GM23338 (cell line): ENCODE measurements at regions not wholly inside any gene's neighbourhood (a gene's known extent, or its start where the extent isn't known, plus 50 kb on each side); places are given as distances from the start of the nearest gene placed in this dataset.

Source experiments
- CREB1 ChIP-seq: fragments of 250-450 bp; sonication (Bioruptor Pico); IDR thresholded peaks from 2 replicates; pipeline ENCODE4 v1.5.0; 2020; ENCODE audit warnings: low read depth, mild to moderate bottlenecking, moderate library complexity
- CTCF ChIP-seq, 2 experiments: fragments of 200-600 bp in 1 of 2; sonication (generic) in 1 of 2; conservative IDR thresholded peaks; 2 replicates each; pipeline versions ENCODE4 v1.5.1 to v1.6.1; 2016 to 2017; ENCODE audit warnings: antibody characterized with exemption in 2 of 2, low read depth in 2 of 2, mild to moderate bottlenecking in 2 of 2, moderate library complexity in 1 of 2
- ETS1 ChIP-seq: IDR thresholded peaks from 2 replicates; pipeline ENCODE4 v1.6.1; 2016; ENCODE audit warnings: antibody characterized with exemption
- EZH2 ChIP-seq: fragments of 200-600 bp; sonication (generic); IDR thresholded peaks from one replicate; pipeline ENCODE4 v1.8.0; 2017; ENCODE audit warnings: antibody characterized with exemption, mild to moderate bottlenecking, low read depth; ENCODE audit not compliant: unreplicated experiment
- EZH2phosphoT487 ChIP-seq: fragments of 200-600 bp; sonication (generic); IDR thresholded peaks from one replicate; pipeline ENCODE4 v1.8.1; 2018; ENCODE audit warnings: antibody characterized with exemption; ENCODE audit not compliant: unreplicated experiment
- JUNB ChIP-seq: IDR thresholded peaks from one replicate; pipeline ENCODE4 v1.6.1; 2016; ENCODE audit warnings: antibody characterized with exemption; ENCODE audit not compliant: unreplicated experiment
- STAT1 ChIP-seq: IDR thresholded peaks from one replicate; pipeline ENCODE4 v1.6.1; 2016; ENCODE audit warnings: antibody characterized with exemption; ENCODE audit not compliant: unreplicated experiment
- ZNF114 ChIP-seq: fragments of 250-450 bp; sonication (Bioruptor Pico); IDR thresholded peaks from 2 replicates; pipeline ENCODE4 v1.5.0; 2020; ENCODE audit warnings: mild to moderate bottlenecking, moderate library complexity
- ZNF331 ChIP-seq: fragments of 250-450 bp; sonication (Bioruptor Pico); IDR thresholded peaks from 2 replicates; pipeline ENCODE4 v1.5.0; 2020; ENCODE audit warnings: low read depth, mild to moderate bottlenecking, moderate library complexity
- ZNF462 ChIP-seq: fragments of 250-450 bp; sonication (Bioruptor Pico); IDR thresholded peaks from 2 replicates; pipeline ENCODE4 v1.5.0; 2020; ENCODE audit warnings: mild to moderate bottlenecking, moderate library complexity

GRCh38 chr1:60619581-60619980 is 462.8 kb upstream of the NFIA start (continued):
- TF ChIP-seq ZNF462 (CRISPR knock-in tag), result no peak
- no peak for TF ChIP-seq JUNB
- TF ChIP-seq EZH2, result no peak
- TF ChIP-seq CTCF (conservative IDR thresholded peaks at IDR 0.05; ENCODE audit: low read depth in 2 of 2), result no peak
- no peak for TF ChIP-seq ZNF331 (CRISPR knock-in tag)
- no peak for TF ChIP-seq ETS1
- no peak for TF ChIP-seq ZNF114 (CRISPR knock-in tag)
- no peak for TF ChIP-seq EZH2phosphoT487
- TF ChIP-seq CREB1 (CRISPR knock-in tag), result no peak
- no peak for TF ChIP-seq STAT1
